ENCODE measurements at regions not wholly inside any gene's neighbourhood (a gene's known extent, or its start where the extent isn't known, plus 50 kb on each side); places are given as distances from the start of the nearest gene placed in this dataset.

DNA sequence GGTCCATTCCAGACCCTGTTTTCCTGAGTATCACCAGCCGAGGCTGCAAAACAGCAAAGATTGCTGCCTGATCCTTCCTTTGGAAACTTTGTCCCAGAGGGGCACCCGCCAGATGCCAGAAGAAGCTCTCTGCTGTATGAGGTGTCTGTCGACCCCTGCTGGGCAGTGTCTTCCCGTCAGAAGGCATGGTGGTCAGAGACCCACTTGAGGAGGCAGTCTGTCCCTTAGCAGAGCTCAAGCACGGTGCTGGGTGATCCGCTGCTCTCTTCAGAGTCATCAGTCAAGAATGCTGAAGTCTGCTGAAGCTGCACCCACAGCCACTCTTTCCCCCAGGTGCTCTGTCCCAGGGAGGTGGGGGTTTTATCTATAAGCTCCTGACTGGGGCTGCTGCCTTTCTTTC is 1121.2 kb downstream of the NSUN3 start:
- Mint-ChIP-seq H3K9me3 (no peaks in the 10 kb centered on the region), H3K36me3 (ENCODE audit: low read depth) (0 out of 3 replicates have a peak, but pooled peaks cover 3% of the 10 kb centered on the region), H3K27me3 (ENCODE audit: insufficient read depth, low read depth, poor library complexity) (no peaks in the 10 kb centered on the region), H3K4me1 (no peaks in the 10 kb centered on the region), H3K4me3 (no peak overlapping the region), H3K27ac (no peak overlapping the region)
- H3K9me2 ChIP-seq (ENCODE audit: insufficient read depth): peaks cover 3% of the 10 kb centered on the region; the same call in 1 of the 2 replicates
- no peak overlapping the region for H3K4me3 ChIP-seq
- no peaks in the 10 kb centered on the region for H3K27me3 ChIP-seq (ENCODE audit: insufficient read depth)
- H3K79me2 ChIP-seq (replicated peaks; ENCODE audit: insufficient read depth): no peaks in the 10 kb centered on the region
- H3K27ac ChIP-seq (ENCODE audit: low read depth): no peak overlapping the region
- no peak overlapping the region for H2AFZ ChIP-seq
- no peaks in the 10 kb centered on the region for H3K36me3 ChIP-seq (ENCODE audit: insufficient read depth)
- DNase-seq (ENCODE audit: low spot score) (no peak), ATAC-seq (no peak)
- TF ChIP-seq CREB1 (CRISPR knock-in tag; IDR thresholded peaks at IDR 0.05; ENCODE audit: low read depth): no peak
- peak in 1 of 2 experiments; percentile 21; a peak in 1 of 4 replicates for TF ChIP-seq CTCF (conservative IDR thresholded peaks at IDR 0.05; ENCODE audit: low read depth in 2 of 2)
- H4K20me1 ChIP-seq (replicated peaks; ENCODE audit: insufficient read depth): no peaks in the 10 kb centered on the region
- no peaks in the 10 kb centered on the region for H3K4me1 ChIP-seq (ENCODE audit: insufficient read depth)
- no peak overlapping the region for H3K4me2 ChIP-seq
- no peaks in the 10 kb centered on the region for H3F3A ChIP-seq (replicated peaks; ENCODE audit: low read depth)

DNA sequence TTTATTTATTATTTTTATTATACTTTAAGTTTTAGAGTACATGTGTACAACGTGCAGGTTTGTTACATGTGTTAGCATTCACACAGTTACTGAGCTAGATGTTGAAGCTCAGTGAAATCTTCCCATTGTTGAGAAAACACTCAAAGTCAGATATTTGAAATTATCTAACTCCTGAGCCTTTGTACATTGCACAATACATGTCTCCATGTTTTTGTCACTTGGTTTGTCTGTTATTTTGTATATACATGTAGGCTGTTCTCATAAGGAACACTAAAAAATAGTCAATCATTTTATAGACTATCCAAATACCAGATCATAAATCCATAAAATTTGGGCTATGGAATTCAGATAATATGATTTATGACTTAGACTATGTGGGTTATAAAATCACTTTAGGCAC is 1126.5 kb downstream of the NSUN3 start:
- H3K36me3 Mint-ChIP-seq (ENCODE audit: low read depth): 0 out of 3 replicates have a peak, but pooled peaks cover 3% of the 10 kb centered on the region
- Histone ChIP-seq H3K4me2 (no peak overlapping the region), H3K9me2 (ENCODE audit: insufficient read depth) (no peaks in the 10 kb centered on the region), H4K20me1 (replicated peaks; ENCODE audit: insufficient read depth) (no peaks in the 10 kb centered on the region), H3K36me3 (ENCODE audit: insufficient read depth) (no peaks in the 10 kb centered on the region; the same call in 1 of the 2 replicates), H3K27ac (ENCODE audit: low read depth) (no peak overlapping the region), H2AFZ (no peak overlapping the region), H3K79me2 (replicated peaks; ENCODE audit: insufficient read depth) (no peaks in the 10 kb centered on the region), H3K27me3 (ENCODE audit: insufficient read depth) (no peaks in the 10 kb centered on the region), H3F3A (replicated peaks; ENCODE audit: low read depth) (no peaks in the 10 kb centered on the region), H3K4me3 (no peak overlapping the region), H3K4me1 (ENCODE audit: insufficient read depth) (no peaks in the 10 kb centered on the region)
- H3K27ac Mint-ChIP-seq: no peak overlapping the region
- no peaks in the 10 kb centered on the region for H3K4me1 Mint-ChIP-seq
- H3K27me3 Mint-ChIP-seq (ENCODE audit: insufficient read depth, low read depth, poor library complexity): no peaks in the 10 kb centered on the region
- TF ChIP-seq EZH2phosphoT487 (IDR thresholded peaks at IDR 0.05; ENCODE audit: unreplicated experiment): no peak
- TF ChIP-seq CTCF (conservative IDR thresholded peaks at IDR 0.05; ENCODE audit: low read depth in 2 of 2): no peak
- TF ChIP-seq, protein P1, sequence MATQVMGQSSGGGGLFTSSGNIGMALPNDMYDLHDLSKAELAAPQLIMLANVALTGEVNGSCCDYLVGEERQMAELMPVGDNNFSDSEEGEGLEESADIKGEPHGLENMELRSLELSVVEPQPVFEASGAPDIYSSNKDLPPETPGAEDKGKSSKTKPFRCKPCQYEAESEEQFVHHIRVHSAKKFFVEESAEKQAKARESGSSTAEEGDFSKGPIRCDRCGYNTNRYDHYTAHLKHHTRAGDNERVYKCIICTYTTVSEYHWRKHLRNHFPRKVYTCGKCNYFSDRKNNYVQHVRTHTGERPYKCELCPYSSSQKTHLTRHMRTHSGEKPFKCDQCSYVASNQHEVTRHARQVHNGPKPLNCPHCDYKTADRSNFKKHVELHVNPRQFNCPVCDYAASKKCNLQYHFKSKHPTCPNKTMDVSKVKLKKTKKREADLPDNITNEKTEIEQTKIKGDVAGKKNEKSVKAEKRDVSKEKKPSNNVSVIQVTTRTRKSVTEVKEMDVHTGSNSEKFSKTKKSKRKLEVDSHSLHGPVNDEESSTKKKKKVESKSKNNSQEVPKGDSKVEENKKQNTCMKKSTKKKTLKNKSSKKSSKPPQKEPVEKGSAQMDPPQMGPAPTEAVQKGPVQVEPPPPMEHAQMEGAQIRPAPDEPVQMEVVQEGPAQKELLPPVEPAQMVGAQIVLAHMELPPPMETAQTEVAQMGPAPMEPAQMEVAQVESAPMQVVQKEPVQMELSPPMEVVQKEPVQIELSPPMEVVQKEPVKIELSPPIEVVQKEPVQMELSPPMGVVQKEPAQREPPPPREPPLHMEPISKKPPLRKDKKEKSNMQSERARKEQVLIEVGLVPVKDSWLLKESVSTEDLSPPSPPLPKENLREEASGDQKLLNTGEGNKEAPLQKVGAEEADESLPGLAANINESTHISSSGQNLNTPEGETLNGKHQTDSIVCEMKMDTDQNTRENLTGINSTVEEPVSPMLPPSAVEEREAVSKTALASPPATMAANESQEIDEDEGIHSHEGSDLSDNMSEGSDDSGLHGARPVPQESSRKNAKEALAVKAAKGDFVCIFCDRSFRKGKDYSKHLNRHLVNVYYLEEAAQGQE (IDR thresholded peaks at IDR 0.05; ENCODE audit: unreplicated experiment): no peak
- no peak for TF ChIP-seq ZNF114 (CRISPR knock-in tag; IDR thresholded peaks at IDR 0.05)
- no peak for TF ChIP-seq STAT1 (IDR thresholded peaks at IDR 0.05; ENCODE audit: unreplicated experiment)
- no peak for TF ChIP-seq EZH2 (IDR thresholded peaks at IDR 0.05; ENCODE audit: low read depth, unreplicated experiment)
- DNase-seq (ENCODE audit: low spot score) (no peak), ATAC-seq (no peak)
- H3K9me3 Mint-ChIP-seq: no peaks in the 10 kb centered on the region
- no peak overlapping the region for H3K4me3 Mint-ChIP-seq

All from GM23338 (cell line).